Loucy (cell line): ENCODE measurements at regions not wholly inside any gene's neighbourhood (a gene's known extent, or its start where the extent isn't known, plus 50 kb on each side); places are given as distances from the start of the nearest gene placed in this dataset.

Source experiments
- H2AFZ ChIP-seq: fragments of 200-600 bp; sonication (generic); 2 replicates; pipeline ENCODE4 v1.6.0; 2016; ENCODE audit warnings: antibody characterized with exemption, mild to moderate bottlenecking, low read length, moderate library complexity
- H3F3A ChIP-seq: fragments of 200-600 bp; 2 replicates; pipeline ENCODE4 v1.6.0; 2016; ENCODE audit warnings: antibody characterized with exemption, low read depth, mild to moderate bottlenecking
- H3K27me3 ChIP-seq: fragments of 200-600 bp; sonication (generic); 2 replicates; pipeline ENCODE4 v1.6.1; 2014; ENCODE audit warnings: low read length, mild to moderate bottlenecking; ENCODE audit not compliant: insufficient read depth, poor library complexity, severe bottlenecking
- H3K36me3 ChIP-seq: fragments of 200-600 bp; sonication (generic); 2 replicates; pipeline ENCODE4 v1.6.1; 2016; ENCODE audit warnings: low read length; ENCODE audit not compliant: insufficient read depth
- H3K4me1 ChIP-seq: fragments of 200-600 bp; sonication (generic); 2 replicates; pipeline ENCODE4 v1.5.1; 2014; ENCODE audit warnings: low read length, mild to moderate bottlenecking; ENCODE audit not compliant: insufficient read depth, poor library complexity, severe bottlenecking
- H3K4me2 ChIP-seq: fragments of 200-600 bp; sonication (generic); 2 replicates; pipeline ENCODE4 v1.6.0; 2014; ENCODE audit warnings: antibody characterized with exemption, low read length, low read depth, mild to moderate bottlenecking; ENCODE audit not compliant: poor library complexity, severe bottlenecking
- H3K4me3 ChIP-seq: fragments of 200-600 bp; sonication (generic); 2 replicates; pipeline ENCODE4 v1.5.1; 2014; ENCODE audit warnings: low read length, mild to moderate bottlenecking, mixed read lengths; ENCODE audit not compliant: poor library complexity, severe bottlenecking
- H3K79me2 ChIP-seq: fragments of 200-600 bp; sonication (generic); 2 replicates; pipeline ENCODE4 v1.6.1; 2014; ENCODE audit warnings: low read length; ENCODE audit not compliant: insufficient read depth
- H3K9ac ChIP-seq: fragments of 200-600 bp; sonication (generic); 2 replicates; pipeline ENCODE4 v1.6.0; 2014; ENCODE audit warnings: mild to moderate bottlenecking, low read depth, low read length, moderate library complexity; ENCODE audit not compliant: poor library complexity, severe bottlenecking
- H3K9me2 ChIP-seq: fragments of 200-600 bp; sonication (generic); replicated peaks from 2 replicates; pipeline ENCODE4 v1.6.1; 2016; ENCODE audit warnings: low read depth, low read length, mixed read lengths
- H3K9me3 ChIP-seq: fragments of 200-600 bp; sonication (generic); 2 replicates; pipeline ENCODE4 v1.6.1; 2014; ENCODE audit warnings: mild to moderate bottlenecking, antibody characterized with exemption, low read length, low read depth; ENCODE audit not compliant: insufficient read depth
- H4K20me1 ChIP-seq: fragments of 200-600 bp; sonication (generic); 2 replicates; pipeline ENCODE4 v1.6.0; 2014; ENCODE audit warnings: antibody characterized with exemption, low read length, mild to moderate bottlenecking; ENCODE audit not compliant: insufficient read depth, poor library complexity, severe bottlenecking
- EZH2phosphoT487 ChIP-seq: fragments of 200-600 bp; IDR thresholded peaks from 2 replicates; pipeline ENCODE4 v1.6.1; 2018; ENCODE audit warnings: antibody characterized with exemption, mild to moderate bottlenecking, moderate library complexity, borderline replicate concordance
- TF ChIP-seq, protein P1 (sequence below): fragments of 200-600 bp; sonication (generic); conservative IDR thresholded peaks from 2 replicates; pipeline ENCODE4 v1.5.1; 2014; ENCODE audit warnings: mild to moderate bottlenecking, antibody characterized with exemption, low read length

DNA sequence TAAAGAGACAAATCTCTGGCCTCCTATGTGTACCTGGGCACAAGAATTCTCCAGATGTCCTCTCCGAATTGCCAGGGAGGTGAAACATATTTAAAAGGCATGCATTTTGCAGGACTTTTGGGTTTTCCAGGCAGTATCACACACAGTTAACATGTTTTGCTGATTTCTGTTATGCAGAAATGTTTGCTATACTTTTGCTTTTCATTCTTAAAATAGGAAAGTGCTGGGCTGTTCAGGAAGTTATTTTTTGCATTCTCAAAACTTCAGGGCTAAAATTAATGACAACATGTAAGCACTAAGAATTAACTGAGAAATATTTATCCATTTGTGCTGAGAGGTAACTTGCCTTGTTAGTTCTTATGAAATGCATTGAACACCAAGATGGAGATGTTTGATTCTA is 390.7 kb upstream of the CTSO start:
- H2AFZ ChIP-seq: no peak overlapping the region

DNA sequence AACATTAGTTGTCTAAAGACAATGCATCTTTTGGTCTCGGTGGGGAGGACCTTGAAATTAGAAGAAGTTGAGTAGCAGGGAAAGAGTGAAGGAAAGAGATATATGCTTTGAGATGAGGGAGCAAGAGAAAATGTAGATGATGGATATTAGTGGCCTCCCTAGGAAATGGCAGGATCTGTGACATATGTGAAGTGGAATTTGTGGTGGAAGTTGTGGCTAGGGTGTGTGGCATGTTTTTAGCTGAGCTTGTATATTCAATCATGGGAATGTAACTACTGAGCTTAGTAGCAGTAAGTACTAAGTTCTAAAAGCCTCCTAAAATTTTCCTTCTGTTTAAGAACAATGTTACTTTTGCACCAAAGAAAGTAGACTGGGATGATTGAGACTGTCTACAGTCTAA is 382.8 kb upstream of the CTSO start:
- Histone ChIP-seq H3K4me3 (no peak overlapping the region), H3F3A (no peaks in the 10 kb centered on the region), H3K9ac (no peak overlapping the region), H3K79me2 (no peaks in the 10 kb centered on the region), H4K20me1 (no peaks in the 10 kb centered on the region), H2AFZ (no peak overlapping the region), H3K4me2 (no peak overlapping the region), H3K27me3 (no peaks in the 10 kb centered on the region), H3K36me3 (no peaks in the 10 kb centered on the region), H3K9me2 (no peaks in the 10 kb centered on the region), H3K9me3 (no peaks in the 10 kb centered on the region), H3K4me1 (no peaks in the 10 kb centered on the region)
- TF ChIP-seq, protein P1, sequence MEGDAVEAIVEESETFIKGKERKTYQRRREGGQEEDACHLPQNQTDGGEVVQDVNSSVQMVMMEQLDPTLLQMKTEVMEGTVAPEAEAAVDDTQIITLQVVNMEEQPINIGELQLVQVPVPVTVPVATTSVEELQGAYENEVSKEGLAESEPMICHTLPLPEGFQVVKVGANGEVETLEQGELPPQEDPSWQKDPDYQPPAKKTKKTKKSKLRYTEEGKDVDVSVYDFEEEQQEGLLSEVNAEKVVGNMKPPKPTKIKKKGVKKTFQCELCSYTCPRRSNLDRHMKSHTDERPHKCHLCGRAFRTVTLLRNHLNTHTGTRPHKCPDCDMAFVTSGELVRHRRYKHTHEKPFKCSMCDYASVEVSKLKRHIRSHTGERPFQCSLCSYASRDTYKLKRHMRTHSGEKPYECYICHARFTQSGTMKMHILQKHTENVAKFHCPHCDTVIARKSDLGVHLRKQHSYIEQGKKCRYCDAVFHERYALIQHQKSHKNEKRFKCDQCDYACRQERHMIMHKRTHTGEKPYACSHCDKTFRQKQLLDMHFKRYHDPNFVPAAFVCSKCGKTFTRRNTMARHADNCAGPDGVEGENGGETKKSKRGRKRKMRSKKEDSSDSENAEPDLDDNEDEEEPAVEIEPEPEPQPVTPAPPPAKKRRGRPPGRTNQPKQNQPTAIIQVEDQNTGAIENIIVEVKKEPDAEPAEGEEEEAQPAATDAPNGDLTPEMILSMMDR: no peak

More for the DNA sequence above, 390.7 kb upstream of the CTSO start:
- H3K36me3 ChIP-seq: no peaks in the 10 kb centered on the region
- H3K4me2 ChIP-seq: no peak overlapping the region
- no peaks in the 10 kb centered on the region for H3K4me1 ChIP-seq
- no peaks in the 10 kb centered on the region for H4K20me1 ChIP-seq
- no peak overlapping the region for H3K9ac ChIP-seq
- H3K9me3 ChIP-seq: no peaks in the 10 kb centered on the region
- no peaks in the 10 kb centered on the region for H3F3A ChIP-seq
- no peaks in the 10 kb centered on the region for H3K27me3 ChIP-seq
- H3K9me2 ChIP-seq: no peaks in the 10 kb centered on the region
- H3K79me2 ChIP-seq: no peaks in the 10 kb centered on the region
- TF ChIP-seq, protein P1: no peak
- TF ChIP-seq EZH2phosphoT487: no peak
- no peak overlapping the region for H3K4me3 ChIP-seq

DNA sequence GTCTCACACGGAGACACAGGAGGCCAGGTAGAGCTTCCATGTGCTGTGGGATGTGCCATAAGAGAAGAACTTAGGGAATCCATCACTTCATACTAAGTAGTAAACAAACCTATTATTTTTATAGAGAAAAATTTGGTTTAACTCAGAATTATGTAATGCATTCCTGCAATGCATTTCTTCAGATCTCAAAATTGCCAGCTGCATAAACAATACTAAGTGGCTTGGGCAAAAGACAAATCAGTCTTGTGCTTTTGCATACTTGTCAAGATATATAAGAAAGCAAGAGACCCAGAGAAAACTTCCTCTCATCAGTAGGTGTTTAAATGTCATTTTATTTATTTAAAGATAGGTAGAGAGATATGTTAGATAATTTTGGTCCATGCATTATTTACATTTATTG is 382.1 kb upstream of the CTSO start:
- Histone ChIP-seq H3K4me1 (no peaks in the 10 kb centered on the region), H3F3A (no peaks in the 10 kb centered on the region), H2AFZ (no peak overlapping the region), H4K20me1 (no peaks in the 10 kb centered on the region), H3K4me2 (no peak overlapping the region), H3K9me3 (no peaks in the 10 kb centered on the region), H3K9me2 (no peaks in the 10 kb centered on the region), H3K9ac (no peak overlapping the region), H3K4me3 (no peak overlapping the region), H3K27me3 (no peaks in the 10 kb centered on the region), H3K79me2 (no peaks in the 10 kb centered on the region), H3K36me3 (no peaks in the 10 kb centered on the region)
- TF ChIP-seq, protein P1: no peak
- no peak for TF ChIP-seq EZH2phosphoT487
